ENCODE measurements at regions not wholly inside any gene's neighbourhood (a gene's known extent, or its start where the extent isn't known, plus 50 kb on each side); places are given as distances from the start of the nearest gene placed in this dataset.

GRCh38 chr17:14407541-14407940 lies 106.7 kb downstream of the HS3ST3B1 start:
- TF ChIP-seq ATF3 (IDR thresholded peaks at IDR 0.05) (no peak), CTCF (IDR thresholded peaks at IDR 0.05 in 2 of 3, conservative IDR thresholded peaks at IDR 0.05 in 1 of 3; ENCODE audit: borderline replicate concordance in 1 of 3, insufficient read depth in 1 of 3, low read depth in 2 of 3, low read length in 2 of 3) (no peak), EGR1 (IDR thresholded peaks at IDR 0.05; ENCODE audit: low read depth) (no peak), EZH2phosphoT487 (IDR thresholded peaks at IDR 0.05; ENCODE audit: borderline replicate concordance) (no peak)
